HEK293T (cell line): ENCODE measurements at regions not wholly inside any gene's neighbourhood (a gene's known extent, or its start where the extent isn't known, plus 50 kb on each side); places are given as distances from the start of the nearest gene placed in this dataset.
"Not testable (repeated sequence)": the region's sequence is repeated elsewhere in the genome, so short reads cannot be mapped to it uniquely, and the experiment has no call there.

Experiments used
- CTCF ChIA-PET: fragments of 350-600 bp; formaldehyde crosslinking; extraction: SDS; loops from one replicate; lab custom pipeline; 2021; ENCODE audit warnings: antibody characterized with exemption, inconsistent platforms; lab: Yijun Ruan, JAX
- POLR2A ChIA-PET: fragments of 350-600 bp; formaldehyde crosslinking; extraction: SDS; loops from one replicate; lab custom pipeline; 2020; ENCODE audit warnings: antibody characterized with exemption, inconsistent platforms; lab: Yijun Ruan, JAX
- DNase-seq: peaks from one replicate; pipeline ENCODE4 v3.0.0; 2012; ENCODE audit warnings: mixed read lengths; ENCODE audit errors: extremely low spot score
- ARNT ChIP-seq: fragments of 450-650 bp; IDR thresholded peaks from 2 replicates; pipeline ENCODE4 v1.6.1; 2017; ENCODE audit warnings: mild to moderate bottlenecking
- BHLHE40 ChIP-seq: fragments of 450-650 bp; IDR thresholded peaks from 2 replicates; pipeline ENCODE4 v1.6.1; 2016; ENCODE audit warnings: mild to moderate bottlenecking, moderate library complexity, borderline replicate concordance
- CTBP1 ChIP-seq: fragments of 450-650 bp; IDR thresholded peaks from 2 replicates; pipeline ENCODE4 v1.6.1; 2016; ENCODE audit warnings: borderline replicate concordance
- ELF4 ChIP-seq: fragments of 450-650 bp; IDR thresholded peaks from 2 replicates; pipeline ENCODE4 v1.6.1; 2017; ENCODE audit warnings: antibody characterized with exemption
- FOXA1 ChIP-seq: fragments of 450-650 bp; IDR thresholded peaks from 2 replicates; pipeline ENCODE4 v1.6.1; 2016; ENCODE audit warnings: mild to moderate bottlenecking
- FOXK2 ChIP-seq: fragments of 450-650 bp; IDR thresholded peaks from 2 replicates; pipeline ENCODE4 v1.6.1; 2016; ENCODE audit warnings: mild to moderate bottlenecking
- FOXM1 ChIP-seq: fragments of 450-650 bp; IDR thresholded peaks from 2 replicates; pipeline ENCODE4 v1.6.1; 2017; ENCODE audit warnings: mild to moderate bottlenecking, borderline replicate concordance
- HDGF ChIP-seq: fragments of 450-650 bp; IDR thresholded peaks from 2 replicates; pipeline ENCODE4 v1.6.1; 2017; ENCODE audit warnings: antibody characterized with exemption, borderline replicate concordance
- L3MBTL2 ChIP-seq: fragments of 450-650 bp; conservative IDR thresholded peaks from 2 replicates; pipeline ENCODE4 v1.6.1; 2016; ENCODE audit warnings: mild to moderate bottlenecking
- LEF1 ChIP-seq: fragments of 450-650 bp; IDR thresholded peaks from 2 replicates; pipeline ENCODE4 v1.6.1; 2017; ENCODE audit warnings: mild to moderate bottlenecking, borderline replicate concordance
- NFRKB ChIP-seq: fragments of 450-650 bp; IDR thresholded peaks from 2 replicates; pipeline ENCODE4 v1.6.1; 2016; ENCODE audit warnings: mild to moderate bottlenecking, moderate library complexity
- PKNOX1 ChIP-seq: fragments of 450-650 bp; IDR thresholded peaks from 2 replicates; pipeline ENCODE4 v1.6.1; 2016
- SP1 ChIP-seq: fragments of 450-650 bp; IDR thresholded peaks from 2 replicates; pipeline ENCODE4 v1.6.1; 2017
- SUZ12 ChIP-seq: fragments of 450-650 bp; IDR thresholded peaks from 2 replicates; pipeline ENCODE4 v1.6.1; 2016; ENCODE audit warnings: mild to moderate bottlenecking
- TARDBP ChIP-seq: fragments of 450-650 bp; IDR thresholded peaks from 2 replicates; pipeline ENCODE4 v1.6.1; 2016
- ZNF384 ChIP-seq: fragments of 450-650 bp; IDR thresholded peaks from 2 replicates; pipeline ENCODE4 v1.6.1; 2016

GRCh38 chr5:20711520-20712155 is 723.6 kb upstream of the CDH18 start:
- DNase-seq, CTCF ChIA-PET, POLR2A ChIA-PET: not testable (repeated sequence)

- DNase-seq, CTCF ChIA-PET, POLR2A ChIA-PET: not testable (repeated sequence)
Measured at GRCh38 chr5:20707634-20708033, 719.6 kb upstream of the CDH18 start.

GRCh38 chr5:20694121-20694520 is 706.1 kb upstream of the CDH18 start:
- TF ChIP-seq SP1 (no peak), HDGF (no peak)
- CTCF ChIA-PET = no interaction called here
- POLR2A ChIA-PET = no interaction called here
- no peak for DNase-seq

GRCh38 chr5:20692913-20693312 is 704.9 kb upstream of the CDH18 start:
- CTCF ChIA-PET = no interaction called here
- TF ChIP-seq ELF4 (no peak), BHLHE40 (no peak), SUZ12 (no peak), NFRKB (no peak), FOXA1 (no peak), PKNOX1 (no peak), FOXM1 (no peak), CTBP1 (no peak), SP1 (no peak), L3MBTL2 (no peak), TARDBP (no peak), LEF1 (no peak), ZNF384 (no peak), ARNT (no peak), FOXK2 (no peak), HDGF (no peak)
- POLR2A ChIA-PET = no interaction called here
- no peak for DNase-seq

GRCh38 chr5:20683241-20683940 is 695.4 kb upstream of the CDH18 start:
- TF ChIP-seq TARDBP (no peak), HDGF (no peak), SUZ12 (no peak), ZNF384 (no peak), SP1 (no peak), FOXA1 (no peak), NFRKB (no peak), FOXM1 (no peak), PKNOX1 (no peak)
- CTCF ChIA-PET = no interaction called here
- no peak for DNase-seq
- POLR2A ChIA-PET = no interaction called here

- DNase-seq = no peak
- ChIA-PET POLR2A (no interaction called here), CTCF (interaction anchor here (0.6 kb wide), 1 partner anchor 292 kb away, joined by 3 read pairs; no protein-coding TSS in a partner anchor)
- TF ChIP-seq NFRKB (no peak), CTBP1 (no peak), FOXM1 (no peak), HDGF (no peak)
Measured at GRCh38 chr5:20680718-20681302, 692.8 kb upstream of the CDH18 start.

- CTCF ChIA-PET = no interaction called here
- TF ChIP-seq BHLHE40 (no peak), L3MBTL2 (no peak), FOXA1 (no peak), ELF4 (no peak), SUZ12 (no peak), ARNT (no peak), SP1 (no peak)
- POLR2A ChIA-PET = no interaction called here
- no peak for DNase-seq
Measured at GRCh38 chr5:20678814-20679298, 690.9 kb upstream of the CDH18 start.

GRCh38 chr5:20678386-20678785 is 690.4 kb upstream of the CDH18 start:
- ChIA-PET CTCF (no interaction called here), POLR2A (no interaction called here)
- TF ChIP-seq SUZ12 (no peak), BHLHE40 (no peak), FOXK2 (no peak), HDGF (no peak), SP1 (no peak), ZNF384 (no peak), L3MBTL2 (no peak), NFRKB (no peak), TARDBP (no peak), LEF1 (no peak), FOXA1 (no peak), CTBP1 (no peak), ARNT (no peak), FOXM1 (no peak), ELF4 (no peak), PKNOX1 (no peak)
- no peak for DNase-seq
